HFF-Myc (cell line): ENCODE measurements at regions not wholly inside any gene's neighbourhood (a gene's known extent, or its start where the extent isn't known, plus 50 kb on each side); places are given as distances from the start of the nearest gene placed in this dataset.
"Not testable (repeated sequence)": the region's sequence is repeated elsewhere in the genome, so short reads cannot be mapped to it uniquely, and the experiment has no call there.

Experiments
- DNase-seq: peaks from one replicate; pipeline ENCODE4 v3.0.0-alpha.2; 2011; ENCODE audit warnings: low read depth; ENCODE audit errors: extremely low read depth
- H3K4me3 ChIP-seq: replicated peaks from 2 replicates; pipeline ENCODE4 v1.5.1; 2011; ENCODE audit warnings: low read depth, mild to moderate bottlenecking, control low read depth, low read length
- TF ChIP-seq, protein P1 (sequence below): IDR thresholded peaks from 2 replicates; pipeline ENCODE4 v1.5.1; 2012; ENCODE audit warnings: mild to moderate bottlenecking, low read depth, low read length, control low read depth; ENCODE audit errors: missing control alignments

DNA sequence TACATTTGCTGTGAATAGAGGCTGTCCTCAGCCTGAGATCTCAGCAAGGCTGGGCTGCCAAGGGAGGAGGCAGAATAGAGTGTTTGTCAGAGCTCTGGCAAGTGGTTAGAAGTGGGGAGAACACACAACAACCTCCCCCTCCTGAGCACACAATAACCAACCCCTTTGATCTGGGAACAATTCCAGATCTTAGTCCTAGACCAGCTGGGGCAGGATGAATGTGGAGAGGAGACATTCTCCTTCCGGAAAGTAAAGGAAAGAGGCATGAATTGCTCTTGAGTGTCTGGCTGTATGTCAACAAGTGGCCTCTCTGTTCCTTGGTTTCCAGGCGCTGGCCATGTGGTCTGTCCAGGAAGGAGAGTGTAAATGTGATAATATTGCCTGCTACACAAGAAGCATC lies 114.9 kb upstream of the TMTC4 start:
- H3K4me3 ChIP-seq, result no peak overlapping the region
- no peak for DNase-seq
- TF ChIP-seq, protein P1, sequence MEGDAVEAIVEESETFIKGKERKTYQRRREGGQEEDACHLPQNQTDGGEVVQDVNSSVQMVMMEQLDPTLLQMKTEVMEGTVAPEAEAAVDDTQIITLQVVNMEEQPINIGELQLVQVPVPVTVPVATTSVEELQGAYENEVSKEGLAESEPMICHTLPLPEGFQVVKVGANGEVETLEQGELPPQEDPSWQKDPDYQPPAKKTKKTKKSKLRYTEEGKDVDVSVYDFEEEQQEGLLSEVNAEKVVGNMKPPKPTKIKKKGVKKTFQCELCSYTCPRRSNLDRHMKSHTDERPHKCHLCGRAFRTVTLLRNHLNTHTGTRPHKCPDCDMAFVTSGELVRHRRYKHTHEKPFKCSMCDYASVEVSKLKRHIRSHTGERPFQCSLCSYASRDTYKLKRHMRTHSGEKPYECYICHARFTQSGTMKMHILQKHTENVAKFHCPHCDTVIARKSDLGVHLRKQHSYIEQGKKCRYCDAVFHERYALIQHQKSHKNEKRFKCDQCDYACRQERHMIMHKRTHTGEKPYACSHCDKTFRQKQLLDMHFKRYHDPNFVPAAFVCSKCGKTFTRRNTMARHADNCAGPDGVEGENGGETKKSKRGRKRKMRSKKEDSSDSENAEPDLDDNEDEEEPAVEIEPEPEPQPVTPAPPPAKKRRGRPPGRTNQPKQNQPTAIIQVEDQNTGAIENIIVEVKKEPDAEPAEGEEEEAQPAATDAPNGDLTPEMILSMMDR, result no peak

GRCh38 chr13:100789025-100789424 lies 114.4 kb upstream of the TMTC4 start:
- TF ChIP-seq, protein P1, result no peak
- DNase-seq, result no peak
- no peak overlapping the region for H3K4me3 ChIP-seq

DNA sequence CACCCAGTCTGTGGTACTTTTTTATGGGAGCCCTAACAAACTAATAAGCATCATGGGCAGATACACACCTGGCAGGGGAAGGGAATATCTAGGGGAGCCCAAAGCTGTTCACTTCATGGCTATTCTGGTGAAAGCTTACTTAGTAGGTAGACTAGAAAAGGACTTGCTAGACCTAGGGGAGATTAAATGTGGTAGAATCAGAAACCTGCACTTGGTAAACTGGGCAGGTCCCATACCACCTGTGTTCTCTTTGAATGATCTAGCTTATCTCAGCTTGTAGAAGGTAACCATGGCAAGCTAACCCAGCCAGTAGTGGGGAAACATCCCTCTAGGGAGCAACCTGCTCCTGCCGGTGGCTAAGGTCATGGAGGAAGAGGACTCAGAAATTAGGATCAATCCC lies 113.9 kb upstream of the TMTC4 start:
- H3K4me3 ChIP-seq, result no peak overlapping the region
- DNase-seq, result no peak
- TF ChIP-seq, protein P1, result no peak

GRCh38 chr13:100787899-100788298 lies 113.3 kb upstream of the TMTC4 start:
- TF ChIP-seq, protein P1, result no peak
- H3K4me3 ChIP-seq, result no peak overlapping the region
- no peak for DNase-seq

DNA sequence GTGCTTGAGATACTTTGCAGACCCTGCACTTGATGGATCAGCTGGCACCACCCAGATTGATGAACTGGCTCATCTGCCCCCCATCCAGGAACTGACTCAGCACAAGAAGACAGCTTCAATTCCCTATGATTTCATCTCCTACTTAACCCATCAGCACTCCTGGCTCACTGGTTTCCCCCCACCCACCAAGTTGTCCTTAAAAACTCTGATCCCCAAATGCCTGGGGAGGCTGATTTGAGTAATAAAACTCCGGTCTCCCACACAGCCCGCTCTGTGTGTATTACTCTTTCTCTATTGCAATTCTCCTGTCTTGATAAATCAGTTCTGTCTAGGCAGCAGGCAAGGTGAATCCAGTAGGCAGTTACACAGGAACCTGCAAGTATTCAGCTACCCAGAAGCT lies 102.1 kb upstream of the TMTC4 start:
- H3K4me3 ChIP-seq, DNase-seq: not testable (repeated sequence)

DNA sequence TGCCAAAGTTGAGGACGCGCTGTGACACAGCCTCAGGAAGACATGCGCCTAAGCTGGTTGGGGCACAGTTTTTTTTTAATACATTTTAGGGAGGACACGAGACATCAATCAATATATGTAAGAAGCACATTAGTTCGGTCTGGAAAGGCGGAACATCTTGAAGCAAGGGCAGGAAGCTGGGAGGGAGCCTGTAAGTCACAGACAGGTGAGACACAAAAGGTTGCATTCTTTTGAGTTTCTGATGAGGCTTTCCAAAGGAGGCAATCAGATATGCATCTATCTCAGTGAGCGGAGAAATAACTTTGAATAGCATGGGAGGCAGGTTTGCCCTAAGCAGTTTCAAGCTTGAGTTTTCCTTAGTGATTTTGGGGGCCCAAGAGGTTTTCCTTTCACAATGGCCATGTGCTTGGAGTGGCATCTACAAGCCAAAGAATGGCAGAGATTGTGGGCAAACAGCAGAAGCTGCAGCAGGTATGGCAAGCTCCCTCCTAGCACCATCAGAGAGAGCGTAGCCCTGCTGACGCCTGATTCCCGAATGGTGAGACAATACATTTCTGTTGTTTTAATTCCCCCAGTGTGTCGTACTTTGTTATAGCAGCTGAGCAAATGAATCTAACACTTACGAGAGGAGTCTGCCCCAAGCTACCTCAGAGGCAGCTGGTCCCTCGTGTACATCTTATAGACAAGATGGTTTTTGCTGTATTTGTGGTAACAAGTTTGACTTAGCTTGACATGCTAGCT lies 99.5 kb upstream of the TMTC4 start:
- H3K4me3 ChIP-seq, result no peak overlapping the region
- no peak for DNase-seq
- TF ChIP-seq, protein P1, result no peak

GRCh38 chr13:100773429-100773828 lies 98.8 kb upstream of the TMTC4 start:
- no peak overlapping the region for H3K4me3 ChIP-seq
- TF ChIP-seq, protein P1, result no peak

More at GRCh38 chr13:100773429-100773828, 98.8 kb upstream of the TMTC4 start:
- DNase-seq, result no peak
